K562 (cell line): ENCODE measurements at regions not wholly inside any gene's neighbourhood (a gene's known extent, or its start where the extent isn't known, plus 50 kb on each side); places are given as distances from the start of the nearest gene placed in this dataset.

ENCODE experiments used
- ATAC-seq: fragments of 200-7000 bp; cut with Tn5 transposase; 3 replicates; pipeline ENCODE4 v1.9.1; 2020; ENCODE audit warnings: moderate library complexity
- BruUV-seq: library from RNA; stranded (reverse); fragments of 400-500 nt; replicated peaks from 2 replicates; lab custom pipeline; 2021; lab: Mats Ljungman, UMichigan
- CTCF ChIA-PET: fragments of 300-600 bp; formaldehyde crosslinking; extraction: SDS; loops from one replicate; lab custom pipeline; 2021; ENCODE audit warnings: low intra/inter-chr PET ratio; lab: Yijun Ruan, JAX
- POLR2A ChIA-PET: fragments of 300-600, 350-650 bp; sonication (Branson Sonifier 250); formaldehyde crosslinking; extraction: SDS; loops from one replicate; lab custom pipeline; 2021; ENCODE audit warnings: antibody characterized with exemption, inconsistent platforms; lab: Yijun Ruan, JAX
- DNase-seq, 4 experiments: peaks; one replicate each; pipeline versions ENCODE4 v3.0.0 to v3.0.0-alpha.2; 2011 to 2018; ENCODE audit warnings: low spot score in 3 of 4, mixed read lengths in 3 of 4; ENCODE audit errors: extremely low read depth in 1 of 4
- FAIRE-seq: peaks from 2 replicates; lab custom pipeline; 2011; peaks lifted over from hg19 to GRCh38; lab: Jason Lieb, UNC
- H2AFZ ChIP-seq: 2 replicates; pipeline ENCODE4 v1.6.0; 2011; ENCODE audit warnings: low read depth, low read length, control low read depth, inconsistent platforms
- H3K27ac ChIP-seq: fragments of 200-600 bp; 3 replicates; pipeline ENCODE4 v1.8.0; 2011; ENCODE audit warnings: low read depth, mild to moderate bottlenecking, control low read depth, inconsistent platforms, low read length, moderate library complexity, mixed read lengths; ENCODE audit errors: extremely low read depth
- H3K27me3 ChIP-seq, 2 experiments: fragments of 300-600 bp in 1 of 2; 2 replicates in 1 of 2; 3 replicates in 1 of 2; pipeline versions ENCODE4 v1.6.0 to v1.8.0; 2011; ENCODE audit warnings: inconsistent platforms in 2 of 2, low read length in 2 of 2, mild to moderate bottlenecking in 1 of 2, mixed read lengths in 1 of 2, moderate library complexity in 1 of 2; ENCODE audit not compliant: control insufficient read depth in 2 of 2, insufficient read depth in 2 of 2
- H3K36me3 ChIP-seq: fragments of 300-600 bp; 3 replicates; pipeline ENCODE4 v1.8.0; 2011; ENCODE audit warnings: mild to moderate bottlenecking, low read length, inconsistent platforms; ENCODE audit not compliant: control insufficient read depth, insufficient read depth
- H3K4me1 ChIP-seq, 2 experiments: fragments of 200-600 bp in 1 of 2; replicated peaks in 1 of 2; 2 replicates in 1 of 2; 3 replicates in 1 of 2; pipeline versions ENCODE4 v1.5.1 to v1.8.0; 2011; ENCODE audit warnings: inconsistent platforms in 2 of 2, low read length in 2 of 2, mild to moderate bottlenecking in 1 of 2, mixed read lengths in 1 of 2, moderate library complexity in 1 of 2; ENCODE audit not compliant: control insufficient read depth in 2 of 2, insufficient read depth in 2 of 2
- H3K4me2 ChIP-seq: 2 replicates; pipeline ENCODE4 v1.6.1; 2011; ENCODE audit warnings: low read length, control low read depth, inconsistent platforms, mixed read lengths; ENCODE audit not compliant: insufficient read depth
- H3K4me3 ChIP-seq: fragments of 200-600 bp; sonication (generic), shearing (Covaris generic); 2 replicates; pipeline ENCODE4 v1.5.1; 2016; ENCODE audit warnings: control low read depth, inconsistent platforms
- H3K79me2 ChIP-seq: fragments of 200-600 bp; 3 replicates; pipeline ENCODE4 v1.8.0; 2011; ENCODE audit warnings: low read length, inconsistent platforms; ENCODE audit not compliant: control insufficient read depth, insufficient read depth
- H3K9ac ChIP-seq, 2 experiments: 2 replicates each; pipeline versions ENCODE4 v1.6.0 to v1.6.1; 2011; ENCODE audit warnings: low read depth in 2 of 2, low read length in 2 of 2, control low read depth in 1 of 2, inconsistent platforms in 1 of 2, mild to moderate bottlenecking in 1 of 2, mixed read lengths in 1 of 2; ENCODE audit not compliant: insufficient read depth in 1 of 2
- H3K9me1 ChIP-seq: one replicate; pipeline ENCODE4 v1.6.0; 2011; ENCODE audit warnings: inconsistent platforms, mild to moderate bottlenecking, low read length, moderate library complexity; ENCODE audit not compliant: control insufficient read depth, insufficient read depth
- H3K9me3 ChIP-seq: replicated peaks from 2 replicates; pipeline ENCODE4 v1.5.1; 2011; ENCODE audit warnings: low read depth, low read length, inconsistent platforms; ENCODE audit not compliant: control insufficient read depth, insufficient read depth
- H4K20me1 ChIP-seq: replicated peaks from 2 replicates; pipeline ENCODE4 v1.6.1; 2011; ENCODE audit warnings: low read length, inconsistent platforms, mixed read lengths; ENCODE audit not compliant: control insufficient read depth, insufficient read depth
- ESRRA ChIP-seq: fragments of 450-650 bp; IDR thresholded peaks from 2 replicates; pipeline ENCODE4 v1.6.1; 2014; ENCODE audit warnings: low read depth, mild to moderate bottlenecking, moderate library complexity, borderline replicate concordance
- ETS2 ChIP-seq: IDR thresholded peaks from 2 replicates; pipeline ENCODE4 v1.6.1; 2016; ENCODE audit warnings: borderline replicate concordance, missing genetic modification characterization, mild to moderate bottlenecking, moderate library complexity, missing compliant biosample characterization; ENCODE audit not compliant: poor library complexity, severe bottlenecking
- HDAC2 ChIP-seq: fragments of 450-650 bp; IDR thresholded peaks from 2 replicates; pipeline ENCODE4 v1.6.1; 2016; ENCODE audit warnings: mild to moderate bottlenecking
- HMG20B ChIP-seq: fragments of 250-450 bp; sonication (Bioruptor Pico); IDR thresholded peaks from 2 replicates; pipeline ENCODE4 v1.5.0; 2021; ENCODE audit warnings: mild to moderate bottlenecking
- HNRNPLL ChIP-seq: fragments of 200-400 bp; formaldehyde crosslinking; IDR thresholded peaks from 2 replicates; pipeline ENCODE4 v1.6.1; 2017; ENCODE audit warnings: low read length, low read depth, mild to moderate bottlenecking; ENCODE audit not compliant: poor library complexity, severe bottlenecking
- POLR3A ChIP-seq: IDR thresholded peaks from 2 replicates; pipeline ENCODE4 v1.6.1; 2011; ENCODE audit warnings: borderline replicate concordance, mild to moderate bottlenecking, moderate library complexity; ENCODE audit not compliant: insufficient read length, insufficient read depth; ENCODE audit errors: extremely low read depth
- ZC3H11A ChIP-seq: IDR thresholded peaks from 2 replicates; pipeline ENCODE4 v1.6.1; 2012; ENCODE audit warnings: low read depth, low read length, improper control_type of control experiment
- ZNF143 ChIP-seq: sonication (generic); formaldehyde crosslinking; IDR thresholded peaks from 2 replicates; pipeline ENCODE4 v1.9.0; 2022; ENCODE audit warnings: mild to moderate bottlenecking, missing genetic modification reagents
- ZNF184 ChIP-seq: sonication (generic); formaldehyde crosslinking; IDR thresholded peaks from 2 replicates; pipeline ENCODE4 v1.5.0; 2020; ENCODE audit warnings: missing genetic modification reagents
- WGBS: fragments of 100-300 bp; shearing (Covaris generic); methylation state at CpG from one replicate; pipeline ENCODE4 v1.1.6; 2016; ENCODE audit warnings: low coverage, mixed read lengths; ENCODE audit not compliant: insufficient coverage; ENCODE audit errors: missing lambda C conversion rate; 5-methylcytosine and 5-hydroxymethylcytosine counted together
- in situ Hi-C: fragments of 300-500 bp; cut with MboI; formaldehyde crosslinking; loops from 4 replicates; pipeline ENCODE4 v1.15.0; 2018; ENCODE audit warnings: inconsistent platforms, mixed read lengths
- intact Hi-C: fragments of 100-400 bp; cut with micrococcal nuclease; formaldehyde crosslinking; loops from 2 replicates; pipeline ENCODE4 v1.14.2; 2022
- TF ChIP-seq, protein P1 (sequence below): fragments of 450-650 bp; IDR thresholded peaks from 2 replicates; pipeline ENCODE4 v1.6.1; 2018; ENCODE audit not compliant: partially characterized antibody
- TF ChIP-seq, protein P2 (sequence below): fragments of 450-650 bp; IDR thresholded peaks from 2 replicates; pipeline ENCODE4 v1.6.1; 2014; ENCODE audit warnings: low read depth, mild to moderate bottlenecking, moderate library complexity, borderline replicate concordance
- TF ChIP-seq, protein P3 (sequence below), 2 experiments: IDR thresholded peaks; 2 replicates each; pipeline ENCODE4 v1.6.1; 2011; ENCODE audit warnings: borderline replicate concordance in 1 of 2, control low read depth in 1 of 2, low read depth in 1 of 2, low read length in 1 of 2, mild to moderate bottlenecking in 1 of 2, mixed read lengths in 1 of 2, moderate library complexity in 1 of 2; ENCODE audit not compliant: insufficient read depth in 1 of 2, insufficient read length in 1 of 2, poor library complexity in 1 of 2, severe bottlenecking in 1 of 2; ENCODE audit errors: extremely low read depth in 1 of 2
- TF ChIP-seq, protein P4 (sequence below): fragments of 250-450 bp; sonication (Bioruptor Pico); IDR thresholded peaks from 2 replicates; pipeline ENCODE4 v1.6.1; 2021; ENCODE audit warnings: mild to moderate bottlenecking

DNA sequence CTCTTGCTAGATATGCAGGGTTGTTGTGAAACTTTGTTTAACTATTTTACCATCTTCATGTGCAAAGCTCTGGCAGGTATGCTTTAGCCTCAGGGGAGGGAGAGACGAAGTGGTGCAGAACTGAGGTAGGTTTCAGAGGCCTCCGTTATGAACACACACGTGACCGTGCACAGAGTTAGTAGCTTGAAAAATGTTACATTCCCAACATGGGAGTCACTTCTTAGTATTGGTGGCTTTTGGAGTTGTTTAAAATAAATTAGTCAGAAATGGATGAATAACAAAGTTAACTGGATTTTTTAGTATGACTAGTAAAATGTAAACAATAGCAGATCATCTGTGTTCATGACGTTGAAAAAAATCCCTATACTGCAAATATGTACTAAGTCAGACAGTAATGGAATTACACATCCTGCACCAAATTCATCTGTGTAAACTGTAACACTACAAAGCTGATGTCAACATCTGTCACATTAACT, 279.6 kb downstream of the KLF13 start (continued):
- TF ChIP-seq, protein P1, sequence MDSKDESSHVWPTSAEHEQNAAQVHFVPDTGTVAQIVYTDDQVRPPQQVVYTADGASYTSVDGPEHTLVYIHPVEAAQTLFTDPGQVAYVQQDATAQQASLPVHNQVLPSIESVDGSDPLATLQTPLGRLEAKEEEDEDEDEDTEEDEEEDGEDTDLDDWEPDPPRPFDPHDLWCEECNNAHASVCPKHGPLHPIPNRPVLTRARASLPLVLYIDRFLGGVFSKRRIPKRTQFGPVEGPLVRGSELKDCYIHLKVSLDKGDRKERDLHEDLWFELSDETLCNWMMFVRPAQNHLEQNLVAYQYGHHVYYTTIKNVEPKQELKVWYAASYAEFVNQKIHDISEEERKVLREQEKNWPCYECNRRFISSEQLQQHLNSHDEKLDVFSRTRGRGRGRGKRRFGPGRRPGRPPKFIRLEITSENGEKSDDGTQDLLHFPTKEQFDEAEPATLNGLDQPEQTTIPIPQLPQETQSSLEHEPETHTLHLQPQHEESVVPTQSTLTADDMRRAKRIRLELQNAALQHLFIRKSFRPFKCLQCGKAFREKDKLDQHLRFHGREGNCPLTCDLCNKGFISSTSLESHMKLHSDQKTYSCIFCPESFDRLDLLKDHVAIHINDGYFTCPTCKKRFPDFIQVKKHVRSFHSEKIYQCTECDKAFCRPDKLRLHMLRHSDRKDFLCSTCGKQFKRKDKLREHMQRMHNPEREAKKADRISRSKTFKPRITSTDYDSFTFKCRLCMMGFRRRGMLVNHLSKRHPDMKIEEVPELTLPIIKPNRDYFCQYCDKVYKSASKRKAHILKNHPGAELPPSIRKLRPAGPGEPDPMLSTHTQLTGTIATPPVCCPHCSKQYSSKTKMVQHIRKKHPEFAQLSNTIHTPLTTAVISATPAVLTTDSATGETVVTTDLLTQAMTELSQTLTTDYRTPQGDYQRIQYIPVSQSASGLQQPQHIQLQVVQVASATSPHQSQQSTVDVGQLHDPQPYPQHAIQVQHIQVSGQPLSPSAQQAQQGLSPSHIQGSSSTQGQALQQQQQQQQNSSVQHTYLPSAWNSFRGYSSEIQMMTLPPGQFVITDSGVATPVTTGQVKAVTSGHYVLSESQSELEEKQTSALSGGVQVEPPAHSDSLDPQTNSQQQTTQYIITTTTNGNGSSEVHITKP, result no peak
- TF ChIP-seq HNRNPLL, result no peak
- no peak for TF ChIP-seq ZC3H11A
- TF ChIP-seq ESRRA, result no peak

DNA sequence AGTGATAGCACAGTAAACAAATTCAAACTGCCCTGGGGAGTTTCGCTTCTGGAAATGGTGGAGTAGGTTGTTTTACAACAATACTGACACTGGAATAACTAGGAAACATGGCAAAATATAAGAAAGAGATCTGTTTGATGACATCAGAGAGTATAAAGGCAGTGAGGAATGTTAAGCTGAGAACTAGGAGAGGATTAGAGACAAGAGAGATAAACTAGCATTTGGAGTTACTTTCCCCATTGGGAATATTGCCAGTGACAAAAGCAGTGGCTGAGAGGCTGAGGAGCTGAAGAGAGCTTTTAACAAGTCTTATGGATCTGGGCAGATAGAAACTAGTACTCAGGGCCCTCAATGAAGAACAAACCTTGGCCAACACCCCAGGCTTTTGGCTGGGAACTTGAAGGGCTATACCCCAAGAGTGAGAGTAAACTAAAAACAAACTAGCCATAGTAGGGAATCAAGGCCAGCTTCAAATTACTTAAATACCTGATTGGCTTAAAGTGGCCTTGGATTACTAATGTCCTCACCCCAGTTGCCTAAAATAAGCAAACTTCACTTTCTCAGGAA, 280.4 kb downstream of the KLF13 start:
- no peak overlapping the region for H2AFZ ChIP-seq
- no peak overlapping the region for H3K4me3 ChIP-seq
- in situ Hi-C loops (no loop called here), intact Hi-C loops (no loop called here)
- ChIA-PET POLR2A (no interaction called here), CTCF (no interaction called here)
- H3K9ac ChIP-seq, result no peak overlapping the region
- FAIRE-seq (no peak), ATAC-seq (no peak), DNase-seq (no peak)
- no peak overlapping the region for H3K4me2 ChIP-seq
- H3K36me3 ChIP-seq, result no peaks in the 10 kb centered on the region
- no peaks in the 10 kb centered on the region for H3K9me1 ChIP-seq
- 0% methylated on average over 1 of the region's 1 CpG for WGBS
- H4K20me1 ChIP-seq, result no peaks in the 10 kb centered on the region
- no peaks in the 10 kb centered on the region for H3K27me3 ChIP-seq
- no peaks in the 10 kb centered on the region for H3K79me2 ChIP-seq
- H3K27ac ChIP-seq, result no peak overlapping the region
- H3K4me1 ChIP-seq, result no peaks in the 10 kb centered on the region
- BruUV-seq, result no TSS peak
- H3K9me3 ChIP-seq, result no peaks in the 10 kb centered on the region
- no peak for TF ChIP-seq ZNF184 (CRISPR knock-in tag)
- TF ChIP-seq ZNF143 (CRISPR knock-in tag), result no peak
- TF ChIP-seq, protein P2, sequence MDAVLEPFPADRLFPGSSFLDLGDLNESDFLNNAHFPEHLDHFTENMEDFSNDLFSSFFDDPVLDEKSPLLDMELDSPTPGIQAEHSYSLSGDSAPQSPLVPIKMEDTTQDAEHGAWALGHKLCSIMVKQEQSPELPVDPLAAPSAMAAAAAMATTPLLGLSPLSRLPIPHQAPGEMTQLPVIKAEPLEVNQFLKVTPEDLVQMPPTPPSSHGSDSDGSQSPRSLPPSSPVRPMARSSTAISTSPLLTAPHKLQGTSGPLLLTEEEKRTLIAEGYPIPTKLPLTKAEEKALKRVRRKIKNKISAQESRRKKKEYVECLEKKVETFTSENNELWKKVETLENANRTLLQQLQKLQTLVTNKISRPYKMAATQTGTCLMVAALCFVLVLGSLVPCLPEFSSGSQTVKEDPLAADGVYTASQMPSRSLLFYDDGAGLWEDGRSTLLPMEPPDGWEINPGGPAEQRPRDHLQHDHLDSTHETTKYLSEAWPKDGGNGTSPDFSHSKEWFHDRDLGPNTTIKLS, result no peak
- TF ChIP-seq HMG20B (CRISPR knock-in tag), result no peak
- TF ChIP-seq, protein P3, sequence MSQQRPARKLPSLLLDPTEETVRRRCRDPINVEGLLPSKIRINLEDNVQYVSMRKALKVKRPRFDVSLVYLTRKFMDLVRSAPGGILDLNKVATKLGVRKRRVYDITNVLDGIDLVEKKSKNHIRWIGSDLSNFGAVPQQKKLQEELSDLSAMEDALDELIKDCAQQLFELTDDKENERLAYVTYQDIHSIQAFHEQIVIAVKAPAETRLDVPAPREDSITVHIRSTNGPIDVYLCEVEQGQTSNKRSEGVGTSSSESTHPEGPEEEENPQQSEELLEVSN (IDR thresholded peaks at IDR 0.05; ENCODE audit: borderline replicate concordance in 1 of 2, extremely low read depth in 1 of 2, insufficient read depth in 1 of 2, insufficient read length in 1 of 2, low read depth in 1 of 2, low read length in 1 of 2, poor library complexity in 1 of 2, severe bottlenecking in 1 of 2), result no peak
- TF ChIP-seq ETS2, result no peak
- no peak for TF ChIP-seq HDAC2
- TF ChIP-seq, protein P4, sequence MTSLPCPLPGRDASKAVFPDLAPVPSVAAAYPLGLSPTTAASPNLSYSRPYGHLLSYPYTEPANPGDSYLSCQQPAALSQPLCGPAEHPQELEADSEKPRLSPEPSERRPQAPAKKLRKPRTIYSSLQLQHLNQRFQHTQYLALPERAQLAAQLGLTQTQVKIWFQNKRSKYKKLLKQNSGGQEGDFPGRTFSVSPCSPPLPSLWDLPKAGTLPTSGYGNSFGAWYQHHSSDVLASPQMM (CRISPR knock-in tag), result no peak
- no peak for TF ChIP-seq POLR3A
